Panc1 (cell line): ENCODE measurements at regions not wholly inside any gene's neighbourhood (a gene's known extent, or its start where the extent isn't known, plus 50 kb on each side); places are given as distances from the start of the nearest gene placed in this dataset.

Source experiments
- CTCF ChIP-seq: fragments of 450-650 bp; IDR thresholded peaks from 2 replicates; pipeline ENCODE4 v1.5.1; 2017; ENCODE audit warnings: mild to moderate bottlenecking
- POLR2AphosphoS5 ChIP-seq: IDR thresholded peaks from 2 replicates; pipeline ENCODE4 v1.6.1; 2012; ENCODE audit warnings: mild to moderate bottlenecking, low read depth, low read length, moderate library complexity
- REST ChIP-seq, 2 experiments: IDR thresholded peaks; 2 replicates each; pipeline ENCODE4 v1.6.1; 2011 to 2012; ENCODE audit warnings: low read depth in 2 of 2, control low read depth in 1 of 2, low read length in 1 of 2, mild to moderate bottlenecking in 1 of 2, moderate library complexity in 1 of 2; ENCODE audit not compliant: insufficient read depth in 1 of 2
- SIN3A ChIP-seq: IDR thresholded peaks from 2 replicates; pipeline ENCODE4 v1.6.1; 2012; ENCODE audit warnings: low read depth, mild to moderate bottlenecking, low read length, moderate library complexity, borderline replicate concordance; ENCODE audit not compliant: insufficient read depth
- TCF7L2 ChIP-seq: IDR thresholded peaks from 2 replicates; pipeline ENCODE4 v1.6.1; 2011; ENCODE audit warnings: mild to moderate bottlenecking, low read depth, low read length, inconsistent platforms

GRCh38 chr14:59125156-59125555 is 63.3 kb upstream of the DAAM1 start:
- TF ChIP-seq CTCF, result no peak
- no peak for TF ChIP-seq POLR2AphosphoS5
- TF ChIP-seq TCF7L2, result no peak
- TF ChIP-seq SIN3A, result no peak
- TF ChIP-seq REST (IDR thresholded peaks at IDR 0.05; ENCODE audit: insufficient read depth in 1 of 2, low read depth in 2 of 2, low read length in 1 of 2), result no peak
